Colonic mucosa (tissue), 4 donors: ENCODE measurements at regions not wholly inside any gene's neighbourhood (a gene's known extent, or its start where the extent isn't known, plus 50 kb on each side); places are given as distances from the start of the nearest gene placed in this dataset.
"Not testable (repeated sequence)": the region's sequence is repeated elsewhere in the genome, so short reads cannot be mapped to it uniquely, and the experiment has no call there.

Experiments
- DNase-seq: peaks from one replicate; pipeline ENCODE4 v3.0.0-alpha.2; 2020
- H3K27ac ChIP-seq: fragments of 200-600 bp; one replicate; pipeline ENCODE4 v1.8.0; 2021
- H3K27me3 ChIP-seq: fragments of 200-600 bp; one replicate; pipeline ENCODE4 v1.8.0; 2021
- H3K36me3 ChIP-seq: fragments of 200-600 bp; one replicate; pipeline ENCODE4 v1.8.0; 2021
- H3K4me1 ChIP-seq: fragments of 200-600 bp; one replicate; pipeline ENCODE4 v1.8.0; 2021; ENCODE audit warnings: mild to moderate bottlenecking
- H3K4me3 ChIP-seq: fragments of 200-600 bp; one replicate; pipeline ENCODE4 v1.8.0; 2021
- H3K9ac ChIP-seq, 2 donors: one replicate each; pipeline ENCODE4 v1.7.0; 2013; ENCODE audit warnings: control low read depth in 2 of 2, low read depth in 2 of 2, low read length in 2 of 2
- H3K9me3 ChIP-seq: fragments of 200-600 bp; one replicate; pipeline ENCODE4 v1.8.0; 2021
- intact Hi-C: fragments of 100-400 bp; cut with DNase I; formaldehyde crosslinking; loops from one replicate; pipeline ENCODE4 v1.14.1; 2022
- TF ChIP-seq, protein P1 (sequence below): fragments of 200-600 bp; IDR thresholded peaks from one replicate; pipeline ENCODE4 v1.8.0; 2022; ENCODE audit warnings: antibody characterized with exemption, mild to moderate bottlenecking
- donor health status: healthy.
- donor health status: DM: no; HTN: no; CAD: no.
- donor health status: DM: no; HTN: no; CAD: no.

DNA sequence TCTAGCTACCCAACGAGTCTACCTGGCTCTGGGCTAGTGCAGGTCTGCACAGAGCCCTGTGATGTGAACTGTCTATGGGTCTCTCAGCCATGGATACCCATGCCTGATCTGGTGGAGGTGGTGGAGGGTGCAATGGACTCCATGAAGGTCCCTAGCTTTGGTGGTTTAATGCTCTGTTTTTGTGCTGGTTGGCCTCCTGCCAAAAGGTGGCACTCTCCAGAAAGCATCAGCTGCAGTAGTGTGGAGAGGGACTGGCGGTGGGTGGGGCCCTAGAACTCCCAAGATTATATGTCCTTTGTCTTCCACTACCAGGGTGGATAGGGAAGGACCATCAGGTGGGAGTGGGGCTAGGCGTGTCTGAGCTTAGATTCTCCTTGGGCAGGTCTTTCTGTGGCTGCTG, 290.1 kb downstream of the AGTPBP1 start:
- TF ChIP-seq, protein P1, sequence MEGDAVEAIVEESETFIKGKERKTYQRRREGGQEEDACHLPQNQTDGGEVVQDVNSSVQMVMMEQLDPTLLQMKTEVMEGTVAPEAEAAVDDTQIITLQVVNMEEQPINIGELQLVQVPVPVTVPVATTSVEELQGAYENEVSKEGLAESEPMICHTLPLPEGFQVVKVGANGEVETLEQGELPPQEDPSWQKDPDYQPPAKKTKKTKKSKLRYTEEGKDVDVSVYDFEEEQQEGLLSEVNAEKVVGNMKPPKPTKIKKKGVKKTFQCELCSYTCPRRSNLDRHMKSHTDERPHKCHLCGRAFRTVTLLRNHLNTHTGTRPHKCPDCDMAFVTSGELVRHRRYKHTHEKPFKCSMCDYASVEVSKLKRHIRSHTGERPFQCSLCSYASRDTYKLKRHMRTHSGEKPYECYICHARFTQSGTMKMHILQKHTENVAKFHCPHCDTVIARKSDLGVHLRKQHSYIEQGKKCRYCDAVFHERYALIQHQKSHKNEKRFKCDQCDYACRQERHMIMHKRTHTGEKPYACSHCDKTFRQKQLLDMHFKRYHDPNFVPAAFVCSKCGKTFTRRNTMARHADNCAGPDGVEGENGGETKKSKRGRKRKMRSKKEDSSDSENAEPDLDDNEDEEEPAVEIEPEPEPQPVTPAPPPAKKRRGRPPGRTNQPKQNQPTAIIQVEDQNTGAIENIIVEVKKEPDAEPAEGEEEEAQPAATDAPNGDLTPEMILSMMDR: no peak
- Histone ChIP-seq H3K4me1 (no peaks in the 10 kb centered on the region), H3K36me3 (no peaks in the 10 kb centered on the region), H3K9me3 (no peaks in the 10 kb centered on the region), H3K9ac (no peak overlapping the region), H3K4me3 (no peak overlapping the region), H3K27ac (no peak overlapping the region), H3K27me3 (no peaks in the 10 kb centered on the region)
- intact Hi-C loops: no loop called here
- no peak for DNase-seq

DNA sequence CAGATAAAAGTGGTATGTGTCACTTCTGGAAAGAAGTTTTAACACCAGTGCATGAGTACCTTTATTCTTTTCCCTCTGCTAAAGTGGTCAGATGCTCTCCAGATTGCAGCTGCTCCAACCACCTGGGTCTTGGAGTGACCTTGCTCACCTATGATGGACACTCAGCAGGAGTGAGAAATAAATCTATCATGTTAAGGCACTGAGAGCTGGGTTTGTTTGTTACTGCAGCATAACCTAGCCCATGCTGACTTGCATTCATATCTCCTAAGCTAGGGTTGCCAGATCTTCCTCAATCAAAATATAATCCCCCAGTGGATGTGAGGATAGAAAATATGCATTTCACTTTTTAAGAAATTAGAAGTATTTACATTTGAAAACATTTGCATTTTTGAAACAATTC, 295.9 kb downstream of the AGTPBP1 start:
- intact Hi-C loops: no loop called here
- TF ChIP-seq, protein P1: no peak
- Histone ChIP-seq H3K4me3 (no peak overlapping the region), H3K27me3 (no peaks in the 10 kb centered on the region), H3K9me3 (no peaks in the 10 kb centered on the region), H3K36me3 (no peaks in the 10 kb centered on the region), H3K27ac (no peak overlapping the region), H3K4me1 (no peaks in the 10 kb centered on the region), H3K9ac (no peak overlapping the region)
- DNase-seq: no peak

- TF ChIP-seq, protein P1: no peak
- no peak overlapping the region for H3K9ac ChIP-seq
- no peak overlapping the region for H3K4me3 ChIP-seq
- H3K27me3 ChIP-seq: no peaks in the 10 kb centered on the region
- H3K4me1 ChIP-seq: no peaks in the 10 kb centered on the region
- no peaks in the 10 kb centered on the region for H3K36me3 ChIP-seq
- H3K27ac ChIP-seq: no peak overlapping the region
- intact Hi-C loops: no loop called here
- no peaks in the 10 kb centered on the region for H3K9me3 ChIP-seq
- DNase-seq: no peak
These were observed 297.5 kb downstream of the AGTPBP1 start for GRCh38 chr9:85444243-85444642.

DNA sequence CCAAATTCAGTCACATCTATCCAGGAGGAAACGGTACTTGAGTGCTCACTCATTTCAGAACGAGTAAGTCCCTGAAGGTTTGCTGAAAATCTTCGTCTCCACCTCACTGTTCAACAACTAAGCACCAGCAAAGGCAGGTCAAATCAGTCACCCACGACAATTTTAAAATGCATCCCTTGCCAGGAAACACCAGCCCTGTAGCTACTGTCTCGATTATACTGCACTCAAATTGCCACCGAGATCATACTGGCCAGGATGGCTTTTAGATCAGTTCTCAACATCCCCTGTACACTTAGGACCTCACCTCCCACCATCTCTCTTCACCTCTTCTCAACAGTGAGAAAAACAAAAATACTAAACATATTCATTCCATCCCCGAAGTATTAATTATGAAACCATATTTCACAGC, 298.6 kb downstream of the AGTPBP1 start:
- intact Hi-C loops: no loop called here
- no peak for DNase-seq
- Histone ChIP-seq H3K9ac (no peak overlapping the region), H3K27me3 (no peaks in the 10 kb centered on the region), H3K4me3 (no peak overlapping the region), H3K27ac (no peak overlapping the region), H3K36me3 (no peaks in the 10 kb centered on the region), H3K4me1 (no peaks in the 10 kb centered on the region), H3K9me3 (no peaks in the 10 kb centered on the region)
- TF ChIP-seq, protein P1: no peak

DNA sequence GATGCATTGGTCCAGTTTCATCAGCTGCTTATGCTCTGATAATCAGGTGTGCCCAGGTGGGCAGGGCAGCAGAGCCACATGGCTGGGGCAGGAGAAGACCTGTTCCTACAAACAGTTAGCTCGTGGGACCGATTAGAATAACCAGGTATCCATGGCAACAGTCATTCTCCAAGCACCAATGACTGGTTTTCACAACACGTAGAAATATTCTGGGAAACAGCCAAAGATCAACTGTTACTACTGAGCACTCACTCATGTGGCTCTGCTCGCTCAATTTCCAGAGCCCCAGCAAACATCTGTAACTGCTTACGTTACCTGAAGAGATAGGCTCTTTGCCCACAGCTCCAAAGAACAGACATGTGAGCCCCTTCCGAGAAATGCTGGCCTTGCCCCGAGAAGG, 302.0 kb downstream of the AGTPBP1 start:
- H3K9me3 ChIP-seq: no peaks in the 10 kb centered on the region
- intact Hi-C loops: no loop called here
- no peaks in the 10 kb centered on the region for H3K4me1 ChIP-seq
- no peak overlapping the region for H3K27ac ChIP-seq
- no peaks in the 10 kb centered on the region for H3K27me3 ChIP-seq
- no peak overlapping the region for H3K4me3 ChIP-seq
- no peak for DNase-seq
- H3K36me3 ChIP-seq: no peaks in the 10 kb centered on the region
- TF ChIP-seq, protein P1: no peak
- no peak overlapping the region for H3K9ac ChIP-seq

DNA sequence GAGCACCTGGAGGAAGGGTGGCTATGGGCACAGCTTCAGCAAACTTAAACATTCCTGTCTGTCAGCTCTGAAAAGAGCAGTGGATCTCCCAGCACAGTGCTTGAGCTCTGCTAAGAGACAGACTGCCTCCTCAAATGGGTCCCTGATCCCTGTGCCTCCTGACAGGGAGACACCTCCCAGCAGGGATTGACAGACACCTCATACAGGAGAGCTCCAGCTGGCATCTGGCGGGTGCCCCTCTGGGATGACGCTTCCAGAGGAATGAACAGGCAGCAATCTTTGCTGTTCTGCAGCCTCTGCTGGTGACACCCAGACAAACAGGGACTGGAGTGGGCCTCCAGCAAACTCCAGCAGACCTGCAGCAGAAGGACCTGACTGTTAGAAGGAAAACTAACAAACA, 307.8 kb downstream of the AGTPBP1 start:
- H3K27ac ChIP-seq, DNase-seq, intact Hi-C loops, H3K36me3 ChIP-seq, H3K9me3 ChIP-seq, H3K27me3 ChIP-seq, H3K4me1 ChIP-seq, H3K9ac ChIP-seq, H3K4me3 ChIP-seq: not testable (repeated sequence)

- H3K9me3 ChIP-seq, intact Hi-C loops, H3K9ac ChIP-seq, H3K4me3 ChIP-seq, H3K4me1 ChIP-seq, DNase-seq, H3K27me3 ChIP-seq, H3K36me3 ChIP-seq, H3K27ac ChIP-seq: not testable (repeated sequence)
These were observed 308.2 kb downstream of the AGTPBP1 start for GRCh38 chr9:85433551-85433950.
